Peyer's patch (tissue), 4 donors: ENCODE measurements at regions not wholly inside any gene's neighbourhood (a gene's known extent, or its start where the extent isn't known, plus 50 kb on each side); places are given as distances from the start of the nearest gene placed in this dataset.

Experiments
- DNase-seq, 3 donors: peaks; one replicate each; pipeline ENCODE4 v3.0.0-alpha.2; 2017 to 2019
- H3K27ac ChIP-seq, 4 donors: fragments of 200-600 bp; sonication (generic); one replicate each; pipeline ENCODE4 v1.5.1; 2016 to 2019
- H3K27me3 ChIP-seq, 2 donors: fragments of 200-600 bp; sonication (generic); one replicate each; pipeline ENCODE4 v1.5.1; 2019
- H3K36me3 ChIP-seq, 3 donors: fragments of 200-600 bp; sonication (generic); one replicate each; pipeline ENCODE4 v1.5.1; 2016 to 2019
- H3K4me1 ChIP-seq, 4 donors: fragments of 200-600 bp; sonication (generic); one replicate each; pipeline ENCODE4 v1.5.1; 2016 to 2019
- H3K4me3 ChIP-seq, 4 donors: fragments of 200-600 bp; sonication (generic); 1 replicate in 3 of 4; 2 replicates in 1 of 4; pipeline ENCODE4 v1.5.1; 2016 to 2019; ENCODE audit warnings: mild to moderate bottlenecking in 1 of 4
- H3K9me3 ChIP-seq, 4 donors: fragments of 200-600 bp; sonication (generic); one replicate each; pipeline ENCODE4 v1.5.1; 2016 to 2019; ENCODE audit warnings: mild to moderate bottlenecking in 1 of 4
- POLR2A ChIP-seq, 2 donors: fragments of 450-650 bp; IDR thresholded peaks; one replicate each; pipeline ENCODE4 v1.5.1; 2017; ENCODE audit warnings: antibody characterized with exemption in 2 of 2, mild to moderate bottlenecking in 2 of 2, moderate library complexity in 2 of 2
- TF ChIP-seq, protein P1 (sequence below), 6 experiments: fragments of 450-650 bp in 4 of 6; fragments of 200-600 bp in 2 of 6; sonication (generic) in 1 of 6; IDR thresholded peaks; one replicate each; pipeline ENCODE4 v1.5.1; 2017 to 2019; ENCODE audit warnings: antibody characterized with exemption in 6 of 6, mild to moderate bottlenecking in 3 of 6, moderate library complexity in 1 of 6

- no peak overlapping the region for H3K27ac ChIP-seq
- DNase-seq, result no peak
Observed at GRCh38 chr4:3829956-3830773, 64.0 kb downstream of the ADRA2C start.

GRCh38 chr4:3830774-3831528 lies 64.8 kb downstream of the ADRA2C start:
- no peak overlapping the region for H3K4me3 ChIP-seq
- H3K9me3 ChIP-seq, result no peaks in the 10 kb centered on the region
- no peaks in the 10 kb centered on the region for H3K36me3 ChIP-seq
- no peaks in the 10 kb centered on the region for H3K27me3 ChIP-seq
- H3K27ac ChIP-seq, result no peak overlapping the region
- H3K4me1 ChIP-seq, result peaks cover 0 to 11% (median 5%) of the 10 kb centered on the region in 4 donors
- TF ChIP-seq, protein P1, sequence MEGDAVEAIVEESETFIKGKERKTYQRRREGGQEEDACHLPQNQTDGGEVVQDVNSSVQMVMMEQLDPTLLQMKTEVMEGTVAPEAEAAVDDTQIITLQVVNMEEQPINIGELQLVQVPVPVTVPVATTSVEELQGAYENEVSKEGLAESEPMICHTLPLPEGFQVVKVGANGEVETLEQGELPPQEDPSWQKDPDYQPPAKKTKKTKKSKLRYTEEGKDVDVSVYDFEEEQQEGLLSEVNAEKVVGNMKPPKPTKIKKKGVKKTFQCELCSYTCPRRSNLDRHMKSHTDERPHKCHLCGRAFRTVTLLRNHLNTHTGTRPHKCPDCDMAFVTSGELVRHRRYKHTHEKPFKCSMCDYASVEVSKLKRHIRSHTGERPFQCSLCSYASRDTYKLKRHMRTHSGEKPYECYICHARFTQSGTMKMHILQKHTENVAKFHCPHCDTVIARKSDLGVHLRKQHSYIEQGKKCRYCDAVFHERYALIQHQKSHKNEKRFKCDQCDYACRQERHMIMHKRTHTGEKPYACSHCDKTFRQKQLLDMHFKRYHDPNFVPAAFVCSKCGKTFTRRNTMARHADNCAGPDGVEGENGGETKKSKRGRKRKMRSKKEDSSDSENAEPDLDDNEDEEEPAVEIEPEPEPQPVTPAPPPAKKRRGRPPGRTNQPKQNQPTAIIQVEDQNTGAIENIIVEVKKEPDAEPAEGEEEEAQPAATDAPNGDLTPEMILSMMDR (IDR thresholded peaks at IDR 0.05), result no peak
- TF ChIP-seq POLR2A (IDR thresholded peaks at IDR 0.05), result no peak
- DNase-seq, result no peak

More at GRCh38 chr4:3829956-3830773, 64.0 kb downstream of the ADRA2C start:
- no peak overlapping the region for H3K4me3 ChIP-seq
- H3K4me1 ChIP-seq, result peaks cover 0 to 11% (median 5%) of the 10 kb centered on the region in 4 donors
- TF ChIP-seq POLR2A (IDR thresholded peaks at IDR 0.05), result no peak
- TF ChIP-seq, protein P1 (IDR thresholded peaks at IDR 0.05), result no peak
- H3K9me3 ChIP-seq, result no peaks in the 10 kb centered on the region
- H3K27me3 ChIP-seq, result no peaks in the 10 kb centered on the region
- H3K36me3 ChIP-seq, result no peaks in the 10 kb centered on the region

GRCh38 chr4:3831529-3832150 lies 65.5 kb downstream of the ADRA2C start:
- no peak for TF ChIP-seq POLR2A (IDR thresholded peaks at IDR 0.05)
- TF ChIP-seq, protein P1 (IDR thresholded peaks at IDR 0.05), result no peak
- Histone ChIP-seq H3K4me3 (no peak overlapping the region), H3K36me3 (no peaks in the 10 kb centered on the region), H3K4me1 (peaks cover 0 to 11% (median 5%) of the 10 kb centered on the region in 4 donors), H3K9me3 (no peaks in the 10 kb centered on the region), H3K27me3 (no peaks in the 10 kb centered on the region), H3K27ac (no peak overlapping the region)
- no peak for DNase-seq

DNA sequence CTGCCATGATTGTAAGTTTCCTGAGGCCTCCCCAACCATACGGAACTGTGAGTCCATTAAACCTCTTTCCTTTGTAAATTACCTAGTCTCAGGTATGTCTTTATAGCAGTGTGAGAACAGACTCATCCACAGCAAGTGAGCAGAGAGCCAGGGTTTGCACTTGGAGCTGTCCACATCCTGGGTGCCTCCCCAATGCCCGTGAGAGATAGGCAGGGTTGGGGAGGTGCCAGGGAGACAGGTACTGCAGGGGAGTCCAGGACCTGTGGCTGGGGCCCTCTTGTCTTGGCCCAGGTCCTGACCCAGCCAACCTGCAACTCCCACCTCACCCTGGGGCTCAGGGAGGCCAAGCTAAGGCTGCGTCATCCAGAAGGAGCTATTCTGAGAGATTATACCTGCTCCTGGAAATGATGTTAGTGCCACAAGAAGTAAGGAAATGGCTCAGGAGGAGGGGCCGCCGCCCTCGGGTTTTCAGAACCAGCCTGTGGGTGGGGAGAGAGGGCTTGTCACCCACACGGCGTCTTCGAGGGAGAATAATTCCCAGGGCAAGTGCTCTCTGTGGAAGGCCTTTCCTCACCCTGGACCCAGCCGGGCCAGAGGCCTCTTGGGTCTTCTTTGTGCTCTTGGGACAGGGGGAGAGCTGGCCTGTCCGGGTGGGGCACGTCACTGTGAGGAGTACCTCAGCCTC lies 66.5 kb downstream of the ADRA2C start:
- Histone ChIP-seq H3K27me3 (no peaks in the 10 kb centered on the region), H3K36me3 (no peaks in the 10 kb centered on the region), H3K4me3 (no peak overlapping the region), H3K4me1 (peaks cover 0 to 7% (median 3%) of the 10 kb centered on the region in 4 donors), H3K27ac (no peak overlapping the region), H3K9me3 (no peaks in the 10 kb centered on the region)
- DNase-seq, result no peak
- TF ChIP-seq POLR2A (IDR thresholded peaks at IDR 0.05), result no peak
- TF ChIP-seq, protein P1 (IDR thresholded peaks at IDR 0.05), result no peak

DNA sequence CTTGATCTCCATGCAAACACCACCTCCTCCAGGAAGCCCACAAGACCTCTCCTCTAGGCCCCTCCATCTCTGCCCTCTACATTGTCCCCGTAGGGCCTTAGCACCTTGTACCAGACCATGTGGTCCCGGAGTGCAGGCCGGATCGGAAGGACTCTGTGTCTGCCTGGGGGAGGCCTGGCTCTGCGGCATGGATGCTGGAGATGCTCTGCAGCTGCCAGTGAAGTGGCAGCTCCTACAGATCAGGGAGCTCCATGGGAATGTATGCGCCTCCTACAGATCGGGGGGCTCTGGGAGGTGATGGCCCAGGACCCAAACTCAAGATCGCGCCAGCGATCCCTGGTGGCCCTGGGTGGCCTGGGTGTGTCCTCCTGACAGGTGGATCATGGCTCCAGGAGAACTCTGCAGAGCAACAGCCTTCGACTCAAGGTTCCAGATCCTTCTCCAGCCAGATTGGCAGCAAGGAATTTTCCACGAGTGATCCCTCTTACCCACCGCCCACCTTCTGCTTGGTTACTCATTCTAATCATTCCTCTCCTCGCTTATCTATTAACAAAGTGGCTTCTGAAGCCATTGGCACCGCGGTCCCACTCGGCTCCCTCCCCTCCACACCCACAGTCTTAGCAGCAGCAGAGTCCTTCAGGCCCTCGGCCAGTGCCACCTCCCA lies 67.3 kb downstream of the ADRA2C start:
- Histone ChIP-seq H3K4me1 (no peaks in the 10 kb centered on the region), H3K9me3 (no peaks in the 10 kb centered on the region), H3K27me3 (no peaks in the 10 kb centered on the region), H3K36me3 (no peaks in the 10 kb centered on the region), H3K27ac (no peak overlapping the region), H3K4me3 (no peak overlapping the region)
- no peak for TF ChIP-seq POLR2A (IDR thresholded peaks at IDR 0.05)
- TF ChIP-seq, protein P1 (IDR thresholded peaks at IDR 0.05), result no peak
- DNase-seq, result no peak
